ENCODE measurements at regions not wholly inside any gene's neighbourhood (a gene's known extent, or its start where the extent isn't known, plus 50 kb on each side); places are given as distances from the start of the nearest gene placed in this dataset.

GRCh38 chr2:234437642-234438304 lies 59.1 kb downstream of the ARL4C start:
- TF ChIP-seq MBD4 (IDR thresholded peaks at IDR 0.05; ENCODE audit: borderline replicate concordance, low read length) (no peak), RFX5 (IDR thresholded peaks at IDR 0.05; ENCODE audit: low read depth, low read length) (no peak), ZNF773 (CRISPR knock-in tag; IDR thresholded peaks at IDR 0.05; ENCODE audit: borderline replicate concordance) (no peak), HHEX (CRISPR knock-in tag; IDR thresholded peaks at IDR 0.05) (no peak), ZNF331 (CRISPR knock-in tag; IDR thresholded peaks at IDR 0.05) (no peak), IRF2 (CRISPR knock-in tag; IDR thresholded peaks at IDR 0.05) (no peak), ZBTB33 (CRISPR knock-in tag; IDR thresholded peaks at IDR 0.05) (no peak), FOXM1 (CRISPR knock-in tag; IDR thresholded peaks at IDR 0.05) (no peak), KDM2A (CRISPR knock-in tag; IDR thresholded peaks at IDR 0.05; ENCODE audit: borderline replicate concordance, low read depth) (no peak)

All from HepG2 (cell line).